HL-60 (cell line): ENCODE measurements at regions not wholly inside any gene's neighbourhood (a gene's known extent, or its start where the extent isn't known, plus 50 kb on each side); places are given as distances from the start of the nearest gene placed in this dataset.
"Not testable (repeated sequence)": the region's sequence is repeated elsewhere in the genome, so short reads cannot be mapped to it uniquely, and the experiment has no call there.

ENCODE experiments used
- POLR2AphosphoS5 ChIP-seq: IDR thresholded peaks from 2 replicates; pipeline ENCODE4 v1.6.1; 2012; ENCODE audit warnings: low read depth
- SPI1 ChIP-seq: IDR thresholded peaks from 2 replicates; pipeline ENCODE4 v1.6.1; 2012; ENCODE audit warnings: low read depth, mild to moderate bottlenecking, borderline replicate concordance
- TF ChIP-seq, protein P1 (sequence below): IDR thresholded peaks from one replicate; pipeline ENCODE4 v1.5.1; 2011; ENCODE audit warnings: low read length, control low read depth, inconsistent platforms; ENCODE audit not compliant: insufficient read depth

DNA sequence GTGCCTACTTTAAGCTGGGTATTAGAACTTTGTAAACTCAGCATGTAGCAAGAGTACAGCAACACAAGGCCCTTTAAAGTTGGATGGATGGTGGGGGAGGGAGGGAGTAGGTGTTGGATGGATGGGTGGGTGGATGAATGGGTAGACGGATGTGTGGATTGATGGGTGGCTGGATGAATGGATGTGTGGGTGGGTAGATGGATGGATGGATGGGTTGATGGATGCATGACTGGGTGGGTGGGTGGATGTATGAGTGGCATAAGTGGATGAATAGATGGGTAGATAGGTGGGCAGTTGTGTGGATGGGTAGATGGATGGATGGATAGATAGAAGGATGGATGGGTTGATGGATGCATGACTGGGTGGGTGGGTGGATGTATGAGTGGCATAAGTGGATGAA, 209.8 kb downstream of the NPIPB11 start:
- TF ChIP-seq, protein P1, sequence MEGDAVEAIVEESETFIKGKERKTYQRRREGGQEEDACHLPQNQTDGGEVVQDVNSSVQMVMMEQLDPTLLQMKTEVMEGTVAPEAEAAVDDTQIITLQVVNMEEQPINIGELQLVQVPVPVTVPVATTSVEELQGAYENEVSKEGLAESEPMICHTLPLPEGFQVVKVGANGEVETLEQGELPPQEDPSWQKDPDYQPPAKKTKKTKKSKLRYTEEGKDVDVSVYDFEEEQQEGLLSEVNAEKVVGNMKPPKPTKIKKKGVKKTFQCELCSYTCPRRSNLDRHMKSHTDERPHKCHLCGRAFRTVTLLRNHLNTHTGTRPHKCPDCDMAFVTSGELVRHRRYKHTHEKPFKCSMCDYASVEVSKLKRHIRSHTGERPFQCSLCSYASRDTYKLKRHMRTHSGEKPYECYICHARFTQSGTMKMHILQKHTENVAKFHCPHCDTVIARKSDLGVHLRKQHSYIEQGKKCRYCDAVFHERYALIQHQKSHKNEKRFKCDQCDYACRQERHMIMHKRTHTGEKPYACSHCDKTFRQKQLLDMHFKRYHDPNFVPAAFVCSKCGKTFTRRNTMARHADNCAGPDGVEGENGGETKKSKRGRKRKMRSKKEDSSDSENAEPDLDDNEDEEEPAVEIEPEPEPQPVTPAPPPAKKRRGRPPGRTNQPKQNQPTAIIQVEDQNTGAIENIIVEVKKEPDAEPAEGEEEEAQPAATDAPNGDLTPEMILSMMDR, result not testable (repeated sequence)
- not testable (repeated sequence) for TF ChIP-seq POLR2AphosphoS5, SPI1
